ENCODE measurements at regions not wholly inside any gene's neighbourhood (a gene's known extent, or its start where the extent isn't known, plus 50 kb on each side); places are given as distances from the start of the nearest gene placed in this dataset.

DNA sequence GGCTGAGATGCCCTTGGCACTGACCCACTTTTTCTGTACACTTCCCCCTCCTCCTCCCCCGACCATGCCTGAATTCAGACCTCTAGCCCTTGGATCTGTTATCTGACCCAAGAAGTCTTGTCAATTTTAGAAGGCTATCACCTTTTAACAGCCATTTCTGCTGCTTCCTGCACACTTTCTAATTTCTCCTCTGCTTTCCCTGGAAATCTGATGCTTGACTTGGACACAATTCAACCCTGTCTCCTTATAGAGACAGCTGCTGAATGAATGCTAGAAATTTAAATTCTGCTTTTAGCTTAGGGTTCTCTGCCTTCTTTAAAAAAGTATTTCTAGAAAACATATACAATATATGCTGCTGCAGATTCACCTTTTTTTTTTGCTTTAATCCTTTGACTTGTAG lies 417.9 kb upstream of the KLF6 start:
- Histone ChIP-seq H3K36me3 (no peaks in the 10 kb centered on the region), H3K4me1 (peaks cover 0 to 26% (median 6%) of the 10 kb centered on the region in 4 donors), H3K9me3 (no peaks in the 10 kb centered on the region), H3K4me3 (no peak overlapping the region), H3K27ac (no peak overlapping the region), H3K27me3 (no peaks in the 10 kb centered on the region)
- TF ChIP-seq POLR2A (IDR thresholded peaks at IDR 0.05) (no peak), POLR2AphosphoS5 (IDR thresholded peaks at IDR 0.05) (no peak), EP300 (IDR thresholded peaks at IDR 0.05; ENCODE audit: low read depth) (no peak), CTCF (IDR thresholded peaks at IDR 0.05) (no peak)
- in situ Hi-C loops (cut with MboI; ENCODE audit: low pct_ligation_motif_present in 1 of 4, low pct_unique_long_range_greater_than_20kb in 1 of 4, low sequenced_read_pairs in 3 of 4) (loop anchor here in 1 of 4 donors (25.0 kb wide), 1 partner anchor 559 kb away; no protein-coding TSS in a partner anchor), intact Hi-C loops (cut with DNase I; ENCODE audit: low total_unique reads) (no loop called here)
- WGBS, 2 donors (ENCODE audit: low coverage in 1 of 2) = 71 to 83% methylated on average over 1 of the region's 1 CpG
- no peak for DNase-seq

- Histone ChIP-seq H3K4me1 (peaks cover 0 to 33% (median 11%) of the 10 kb centered on the region in 4 donors), H3K36me3 (no peaks in the 10 kb centered on the region), H3K27me3 (no peaks in the 10 kb centered on the region), H3K9me3 (no peaks in the 10 kb centered on the region), H3K27ac (no peak overlapping the region), H3K4me3 (no peak overlapping the region)
- DNase-seq = no peak
- intact Hi-C loops (cut with DNase I; ENCODE audit: low total_unique reads) = no loop called here
- in situ Hi-C loops (cut with MboI; ENCODE audit: low pct_ligation_motif_present in 1 of 4, low pct_unique_long_range_greater_than_20kb in 1 of 4, low sequenced_read_pairs in 3 of 4) = loop anchor here in 1 of 4 donors (25.0 kb wide), 1 partner anchor 560 kb away; no protein-coding TSS in a partner anchor
- WGBS, 2 donors (ENCODE audit: low coverage in 1 of 2) = 78 to 85% methylated on average over 12 to 14 of the region's 14 CpGs
- TF ChIP-seq EP300 (IDR thresholded peaks at IDR 0.05; ENCODE audit: low read depth) (no peak), POLR2A (IDR thresholded peaks at IDR 0.05) (no peak), POLR2AphosphoS5 (IDR thresholded peaks at IDR 0.05) (no peak), CTCF (IDR thresholded peaks at IDR 0.05) (no peak)
These were observed 417.1 kb upstream of the KLF6 start for GRCh38 chr10:4201866-4202825.

GRCh38 chr10:4199196-4199595 lies 414.2 kb upstream of the KLF6 start:
- no peaks in the 10 kb centered on the region for H3K36me3 ChIP-seq
- no peak for DNase-seq
- no peak for TF ChIP-seq POLR2A (IDR thresholded peaks at IDR 0.05)
- intact Hi-C loops (cut with DNase I; ENCODE audit: low total_unique reads) = no loop called here
- no peak overlapping the region for H3K27ac ChIP-seq
- no peaks in the 10 kb centered on the region for H3K9me3 ChIP-seq
- no peak overlapping the region for H3K4me3 ChIP-seq
- no peaks in the 10 kb centered on the region for H3K27me3 ChIP-seq
- peaks cover 0 to 21% (median 11%) of the 10 kb centered on the region in 4 donors for H3K4me1 ChIP-seq
- WGBS, 2 donors (ENCODE audit: low coverage in 1 of 2) = 65 to 90% methylated on average over 2 of the region's 2 CpGs
- in situ Hi-C loops (cut with MboI; ENCODE audit: low pct_ligation_motif_present in 1 of 4, low pct_unique_long_range_greater_than_20kb in 1 of 4, low sequenced_read_pairs in 3 of 4) = no loop called here

GRCh38 chr10:4198216-4198615 lies 413.2 kb upstream of the KLF6 start:
- in situ Hi-C loops (cut with MboI; ENCODE audit: low pct_ligation_motif_present in 1 of 4, low pct_unique_long_range_greater_than_20kb in 1 of 4, low sequenced_read_pairs in 3 of 4) (no loop called here), intact Hi-C loops (cut with DNase I; ENCODE audit: low total_unique reads) (no loop called here)
- 78 to 83% methylated on average over 5 of the region's 5 CpGs for WGBS, 2 donors (ENCODE audit: low coverage in 1 of 2)
- no peaks in the 10 kb centered on the region for H3K36me3 ChIP-seq
- H3K27me3 ChIP-seq = no peaks in the 10 kb centered on the region
- H3K4me3 ChIP-seq = no peak overlapping the region
- DNase-seq = no peak
- no peak for TF ChIP-seq POLR2AphosphoS5 (IDR thresholded peaks at IDR 0.05)
- no peak for TF ChIP-seq CTCF (IDR thresholded peaks at IDR 0.05)
- no peak for TF ChIP-seq POLR2A (IDR thresholded peaks at IDR 0.05)
- TF ChIP-seq EP300 (IDR thresholded peaks at IDR 0.05; ENCODE audit: low read depth) = no peak
- H3K9me3 ChIP-seq = no peaks in the 10 kb centered on the region
- peaks cover 0 to 16% (median 11%) of the 10 kb centered on the region in 4 donors for H3K4me1 ChIP-seq
- H3K27ac ChIP-seq = peak overlapping the region in 3 of 4 donors; percentile 26 to 67 (median 50)
